Erythroblast (primary cell): ENCODE measurements at regions not wholly inside any gene's neighbourhood (a gene's known extent, or its start where the extent isn't known, plus 50 kb on each side); places are given as distances from the start of the nearest gene placed in this dataset.
"Not testable (repeated sequence)": the region's sequence is repeated elsewhere in the genome, so short reads cannot be mapped to it uniquely, and the experiment has no call there.

Experiments used
- DNase-seq, 2 experiments: peaks; one replicate each; lab custom pipeline; 2025; lab: John Stamatoyannopoulos, UW
- GATA1 ChIP-seq: IDR thresholded peaks from 2 replicates; pipeline ENCODE4 v1.6.1; 2011; ENCODE audit warnings: low read depth, mild to moderate bottlenecking, control low read depth, low read length, moderate library complexity
- POLR2A ChIP-seq: IDR thresholded peaks from 2 replicates; pipeline ENCODE4 v1.6.1; 2011; ENCODE audit warnings: mild to moderate bottlenecking, low read length

- no peak for DNase-seq
- TF ChIP-seq POLR2A (no peak), GATA1 (no peak)
Measured at GRCh38 chr1:148372731-148373130, 110.4 kb downstream of the PPIAL4G start.

GRCh38 chr1:148372051-148372726, 110.9 kb downstream of the PPIAL4G start:
- not testable (repeated sequence) for DNase-seq

- peak; percentile 79 to 86 for DNase-seq
Measured at GRCh38 chr1:148371551-148371994, 111.5 kb downstream of the PPIAL4G start.

- not testable (repeated sequence) for DNase-seq
Measured at GRCh38 chr1:148370661-148371060, 112.4 kb downstream of the PPIAL4G start.

DNA sequence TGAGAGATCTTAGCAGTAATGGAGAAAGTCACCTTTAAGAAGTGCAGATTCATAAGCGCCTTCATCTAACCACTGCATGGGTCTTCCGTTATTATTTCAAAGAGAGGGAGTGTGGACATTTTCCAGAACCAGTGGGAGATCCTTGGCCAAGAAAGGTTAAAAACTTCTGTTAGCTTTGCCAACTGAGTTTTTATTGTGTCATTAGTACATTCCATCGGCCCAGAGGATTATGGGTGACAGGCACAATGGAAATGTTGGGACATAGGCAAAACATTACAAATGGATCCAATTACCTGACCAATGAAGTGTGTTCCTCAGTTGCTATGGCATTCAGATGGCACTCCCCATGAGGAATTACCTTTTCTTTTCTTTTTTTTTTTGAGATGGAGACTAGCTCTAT, 115.5 kb downstream of the PPIAL4G start:
- no peak for TF ChIP-seq POLR2A
- no peak for TF ChIP-seq GATA1
- DNase-seq: no peak

GRCh38 chr1:148366136-148366753, 116.9 kb downstream of the PPIAL4G start:
- not testable (repeated sequence) for DNase-seq

DNA sequence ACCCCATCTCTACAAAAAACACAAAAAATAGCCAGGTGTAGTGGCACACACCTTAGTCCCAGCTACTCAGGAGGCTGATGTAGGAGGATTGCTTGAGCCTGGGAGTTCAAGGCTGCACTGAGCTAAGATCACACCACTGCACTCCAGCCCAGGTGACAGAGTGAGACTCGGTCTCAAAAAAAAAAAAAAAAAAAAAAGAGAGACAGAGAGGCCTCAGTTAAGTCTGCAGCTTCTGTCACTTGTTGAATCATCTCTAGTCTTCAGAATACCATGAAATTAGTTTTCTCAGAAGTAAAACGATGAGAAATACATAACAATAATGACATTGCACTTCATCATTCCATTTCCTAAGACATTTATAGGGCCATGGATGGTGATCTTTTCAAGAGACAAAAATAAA, 118.0 kb downstream of the PPIAL4G start:
- not testable (repeated sequence) for DNase-seq

GRCh38 chr1:148363979-148364378, 119.1 kb downstream of the PPIAL4G start:
- DNase-seq: not testable (repeated sequence)

- TF ChIP-seq GATA1 (no peak), POLR2A (no peak)
- no peak for DNase-seq
Measured at GRCh38 chr1:148363439-148363810, 119.7 kb downstream of the PPIAL4G start.

- peak in 1 of 2 experiments; percentile 13 for DNase-seq
- TF ChIP-seq GATA1 (no peak), POLR2A (no peak)
Measured at GRCh38 chr1:148362626-148363438, 120.3 kb downstream of the PPIAL4G start.

DNA sequence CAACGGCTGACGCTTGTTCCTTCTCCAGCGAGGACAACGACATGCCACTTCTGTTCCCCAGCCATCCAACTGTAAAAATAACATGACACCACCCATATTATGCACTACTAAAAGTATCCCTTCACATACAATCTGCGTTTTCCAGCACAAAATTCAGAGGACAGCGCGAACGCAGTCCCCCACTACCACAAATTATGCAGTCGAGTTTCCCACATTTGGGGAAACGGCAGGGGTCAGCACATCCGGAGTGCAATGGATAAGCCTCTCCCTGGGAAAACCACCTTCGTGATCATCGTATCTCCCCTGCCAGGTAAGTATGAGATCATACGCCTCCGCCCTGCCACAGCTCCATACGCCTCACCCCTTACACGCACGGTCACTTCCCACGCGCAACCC, 120.9 kb downstream of the PPIAL4G start:
- no peak for DNase-seq
- TF ChIP-seq GATA1 (no peak), POLR2A (no peak)

- peak; percentile 61 to 78 for DNase-seq
Measured at GRCh38 chr1:148361427-148362215, 121.5 kb downstream of the PPIAL4G start.

DNA sequence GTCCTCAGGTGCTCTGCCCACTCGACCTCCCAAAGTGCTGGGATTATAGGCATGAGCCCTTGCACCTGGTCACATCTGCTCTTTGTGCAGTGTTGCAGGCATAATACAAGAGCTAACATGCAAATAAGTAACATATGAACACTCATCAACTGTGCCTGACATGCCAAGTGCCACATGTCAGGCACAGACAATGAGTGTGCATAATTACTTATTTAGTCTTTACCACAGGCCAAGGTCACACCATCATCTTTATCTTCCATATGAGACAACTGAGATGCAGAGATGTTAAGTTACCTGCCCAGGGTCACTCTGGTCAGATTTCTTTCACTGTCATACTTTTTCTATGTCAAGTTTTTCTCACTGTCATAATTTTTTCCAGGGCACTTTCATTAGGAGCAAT, 126.1 kb downstream of the PPIAL4G start:
- no peak for DNase-seq
- TF ChIP-seq POLR2A: no peak
- TF ChIP-seq GATA1: no peak

GRCh38 chr1:148355976-148356375, 127.1 kb downstream of the PPIAL4G start:
- no peak for DNase-seq
- TF ChIP-seq POLR2A (no peak), GATA1 (no peak)

GRCh38 chr1:148354913-148355308, 128.2 kb downstream of the PPIAL4G start:
- no peak for DNase-seq
- TF ChIP-seq POLR2A (no peak), GATA1 (no peak)
